ENCODE measurements at regions not wholly inside any gene's neighbourhood (a gene's known extent, or its start where the extent isn't known, plus 50 kb on each side); places are given as distances from the start of the nearest gene placed in this dataset.
"Not testable (repeated sequence)": the region's sequence is repeated elsewhere in the genome, so short reads cannot be mapped to it uniquely, and the experiment has no call there.

DNA sequence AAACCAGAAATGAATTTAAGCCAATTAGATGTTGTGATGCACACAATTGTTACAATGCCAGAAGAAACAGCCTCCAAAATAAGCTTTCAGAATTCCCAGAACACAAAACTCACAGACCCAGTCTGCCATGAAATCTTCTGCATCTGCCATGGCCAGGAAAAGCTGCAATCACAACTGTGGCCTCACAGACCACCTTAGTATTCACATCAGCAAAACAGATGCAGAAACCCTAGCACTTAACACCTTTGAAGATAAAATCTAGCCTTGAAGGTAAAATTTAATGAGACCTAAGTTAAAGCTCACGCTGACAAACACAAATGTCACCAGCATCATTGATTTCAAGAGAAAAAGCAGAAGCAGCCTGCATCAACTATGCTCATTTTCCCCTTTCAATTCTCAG is 566.8 kb upstream of the TMPRSS15 start:
- no peak for DNase-seq

GRCh38 chr21:18970941-18971340 is 567.4 kb upstream of the TMPRSS15 start:
- no peak for DNase-seq

- DNase-seq = no peak
These were observed 582.0 kb upstream of the TMPRSS15 start for GRCh38 chr21:18985584-18985983.

DNA sequence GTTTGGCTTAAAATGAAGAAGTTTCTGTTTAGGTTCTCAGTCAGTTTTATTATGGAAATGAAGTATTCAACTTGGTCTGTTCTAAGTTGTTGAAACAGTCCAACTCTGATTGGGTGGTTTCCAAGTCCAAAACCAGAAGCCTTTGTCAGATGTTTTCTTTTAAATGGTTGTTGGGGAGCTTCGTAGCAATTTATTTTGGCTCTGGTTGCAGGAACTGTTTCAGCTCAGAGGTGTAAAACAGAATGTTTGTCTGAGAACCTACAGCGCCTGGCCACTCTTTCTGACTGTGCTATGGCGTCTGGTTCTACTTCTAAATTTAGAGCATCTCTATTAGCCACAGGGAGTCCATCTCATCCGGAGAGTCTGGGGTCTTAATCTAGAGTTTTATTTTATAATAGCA is 582.6 kb upstream of the TMPRSS15 start:
- no peak for DNase-seq

- no peak for DNase-seq
These were observed 584.0 kb upstream of the TMPRSS15 start for GRCh38 chr21:18987520-18988026.

GRCh38 chr21:18989953-18990495 is 586.4 kb upstream of the TMPRSS15 start:
- no peak for DNase-seq

GRCh38 chr21:18991846-18992245 is 588.3 kb upstream of the TMPRSS15 start:
- DNase-seq = no peak

DNA sequence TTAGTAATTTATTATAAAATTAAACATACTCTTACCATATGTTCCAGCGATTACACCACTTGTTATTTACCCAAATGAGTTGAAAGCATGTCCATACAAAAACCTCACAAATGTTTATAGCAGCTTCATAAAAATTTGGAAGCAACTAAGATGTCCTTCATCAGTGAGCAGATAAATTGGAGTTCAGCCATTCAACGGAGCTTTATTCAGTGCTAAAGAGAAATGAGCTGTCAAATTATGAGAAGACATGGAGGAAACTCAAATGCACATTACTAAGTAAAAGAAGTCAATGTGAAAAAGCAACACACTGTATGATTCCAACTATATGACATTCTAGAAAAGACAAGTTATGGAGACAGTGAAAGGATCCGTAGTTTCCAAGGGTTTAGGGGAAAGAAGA is 606.7 kb upstream of the TMPRSS15 start:
- no peak for DNase-seq

- DNase-seq = no peak
These were observed 607.4 kb upstream of the TMPRSS15 start for GRCh38 chr21:19010996-19011395.

DNA sequence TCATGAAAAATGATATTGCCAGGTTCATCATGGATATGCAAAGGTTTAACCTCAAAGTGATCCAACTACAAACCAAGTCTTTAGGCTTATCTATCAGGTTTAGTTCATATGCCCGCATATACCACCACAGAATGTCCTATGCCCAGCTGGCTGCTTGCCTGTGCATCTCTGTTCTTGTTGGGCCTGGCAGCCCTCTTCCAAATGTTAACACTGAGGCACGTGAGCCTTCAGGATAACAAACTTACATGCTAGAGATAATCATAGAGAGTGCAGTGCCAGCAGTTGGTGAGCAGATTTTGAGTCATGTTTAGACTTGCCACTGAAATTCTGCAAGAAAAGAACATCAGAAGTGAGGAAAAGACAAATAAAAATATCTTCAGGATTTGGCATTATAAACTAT is 607.9 kb upstream of the TMPRSS15 start:
- DNase-seq = no peak

GRCh38 chr21:19013916-19014315 is 610.3 kb upstream of the TMPRSS15 start:
- no peak for DNase-seq

DNA sequence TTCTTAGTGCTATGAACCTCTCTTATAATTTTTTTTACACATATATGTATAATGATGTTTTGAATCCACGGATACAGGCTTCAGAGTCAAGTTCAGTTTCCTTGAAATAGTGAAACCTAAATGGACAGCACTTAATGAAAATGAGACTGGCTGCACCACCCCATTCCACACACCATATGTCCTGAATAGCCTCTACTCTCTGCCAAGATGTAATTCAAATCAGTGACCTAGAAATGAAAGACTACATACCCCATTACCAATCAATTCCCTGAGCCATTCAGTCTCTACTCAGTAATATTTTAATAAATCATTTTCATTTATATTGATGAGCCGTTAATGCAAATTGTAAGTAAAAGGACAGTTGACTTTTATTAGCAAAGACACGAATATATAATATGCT is 614.9 kb upstream of the TMPRSS15 start:
- DNase-seq = no peak

DNA sequence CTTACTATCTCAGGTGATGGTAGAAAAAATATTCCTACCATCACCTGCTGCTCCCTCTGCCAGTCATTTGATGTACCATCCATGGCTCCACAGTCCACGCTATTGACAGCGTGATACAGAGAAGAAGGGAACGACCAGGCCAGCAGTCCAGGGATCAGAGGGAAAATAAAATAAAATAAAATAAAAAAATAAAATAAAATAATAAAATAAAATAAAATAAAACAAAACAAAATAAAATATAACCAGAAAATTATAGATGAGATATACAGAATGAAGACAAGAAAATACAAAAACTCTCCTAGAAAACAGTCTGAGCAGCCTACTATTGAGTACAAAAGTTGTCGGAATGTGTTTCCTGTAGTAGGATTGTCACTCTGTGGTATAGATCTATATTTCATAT is 619.4 kb upstream of the TMPRSS15 start:
- DNase-seq = no peak

DNA sequence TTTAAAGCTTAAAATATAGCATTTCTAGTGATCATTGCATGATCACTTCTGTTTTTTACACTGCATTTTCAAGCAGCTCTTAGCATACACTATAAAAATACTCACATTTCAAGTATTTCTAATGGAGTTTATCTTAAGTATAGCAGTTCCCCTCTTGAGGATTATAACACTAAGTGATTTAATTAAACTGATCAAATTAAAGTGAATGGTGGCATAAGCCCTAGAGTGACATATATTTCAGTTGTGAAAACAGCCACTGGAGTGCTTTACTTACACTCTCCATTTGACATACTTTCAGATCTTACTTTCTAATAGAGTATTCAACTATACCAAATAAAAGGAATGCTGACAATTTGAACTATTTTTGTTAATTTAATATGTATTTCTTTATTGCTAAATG is 623.3 kb upstream of the TMPRSS15 start:
- no peak for DNase-seq

- DNase-seq = no peak
These were observed 626.2 kb upstream of the TMPRSS15 start for GRCh38 chr21:19029816-19030215.

DNA sequence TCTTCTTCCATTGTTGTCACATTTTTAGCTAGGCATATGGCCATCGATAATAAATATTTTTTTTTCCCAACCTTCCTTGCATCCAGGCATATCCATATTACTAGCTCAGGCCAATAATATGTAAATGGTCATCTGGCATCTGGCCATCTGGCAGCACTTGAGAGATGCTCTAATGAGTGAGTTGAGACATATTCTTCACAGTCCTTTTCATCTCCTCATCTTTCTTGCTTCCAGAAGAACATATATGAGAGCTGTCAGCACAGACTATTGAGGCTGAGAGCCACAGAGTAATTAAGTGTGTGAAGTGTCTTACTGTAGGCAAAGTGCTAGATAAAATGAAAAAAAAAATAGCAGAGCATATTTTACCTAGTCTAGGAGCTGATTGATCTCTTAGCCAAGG is 628.4 kb upstream of the TMPRSS15 start:
- DNase-seq = no peak

DNA sequence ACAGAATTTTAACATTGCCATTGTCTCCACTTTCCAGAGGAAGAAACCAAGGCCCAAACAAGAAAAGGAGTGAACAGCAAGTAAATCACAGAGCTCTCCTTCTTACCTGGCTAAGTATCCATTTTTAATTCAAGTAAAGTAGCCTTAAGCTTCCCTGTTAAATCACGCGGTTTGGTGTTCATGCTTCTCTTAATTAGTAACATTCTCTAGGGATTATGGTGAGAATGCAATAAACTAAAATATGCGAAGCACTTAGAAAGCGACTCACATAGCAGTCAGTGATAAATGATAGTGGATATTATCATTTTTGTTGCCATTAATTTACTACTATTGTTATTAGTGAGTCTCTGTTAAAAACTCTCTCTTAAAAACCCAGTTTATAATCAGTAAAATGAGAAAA is 630.5 kb upstream of the TMPRSS15 start:
- DNase-seq = no peak

GRCh38 chr21:19034560-19034959 is 631.0 kb upstream of the TMPRSS15 start:
- DNase-seq = no peak

DNA sequence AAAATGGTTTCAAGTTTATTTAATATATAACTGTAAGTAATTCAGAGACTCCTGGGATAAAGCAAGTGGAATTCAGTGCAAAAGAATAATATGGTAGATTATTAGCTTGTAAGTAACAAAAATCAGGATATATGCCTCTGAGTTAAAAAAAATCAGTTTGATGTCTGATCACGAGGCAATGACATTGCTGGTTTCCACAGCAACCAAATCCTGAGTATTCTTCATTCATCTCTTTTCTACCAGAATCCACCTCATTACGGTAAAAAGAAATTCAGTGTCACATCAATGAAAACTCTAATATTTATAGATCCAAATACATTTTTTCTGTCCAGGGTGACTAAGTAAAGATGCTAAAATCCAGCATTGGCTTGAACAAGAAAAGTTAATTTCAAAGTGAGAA is 642.3 kb upstream of the TMPRSS15 start:
- DNase-seq = no peak

DNA sequence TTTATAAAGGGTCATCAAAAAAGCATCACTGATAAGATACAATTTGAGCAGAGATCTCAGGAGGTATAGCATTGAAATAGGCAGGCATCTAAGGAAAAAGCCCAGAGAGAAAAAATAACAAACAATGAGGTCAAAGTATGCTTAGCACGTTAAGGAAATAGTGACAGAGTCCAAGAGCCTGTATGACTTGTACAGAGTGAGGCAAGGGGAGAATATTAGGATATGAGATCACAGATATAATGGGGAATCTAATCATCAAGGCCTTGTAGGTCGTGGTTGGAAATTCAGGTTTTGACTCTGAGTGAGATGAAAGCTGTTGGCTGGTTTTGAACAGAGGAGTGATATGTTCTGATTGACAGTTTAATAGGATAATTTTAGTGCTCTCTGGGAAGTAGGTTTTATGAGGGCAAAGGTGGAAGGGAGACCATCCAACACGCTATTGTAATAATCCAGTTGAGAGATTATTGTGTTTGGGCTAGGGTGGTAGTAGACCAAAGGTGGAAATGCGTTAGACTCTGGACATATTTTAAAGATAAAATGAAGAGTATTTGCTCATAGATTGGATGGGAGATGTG is 644.6 kb upstream of the TMPRSS15 start:
- no peak for DNase-seq

- no peak for DNase-seq
These were observed 646.0 kb upstream of the TMPRSS15 start for GRCh38 chr21:19049567-19049966.

GRCh38 chr21:19065164-19065563 is 661.6 kb upstream of the TMPRSS15 start:
- DNase-seq = no peak

- no peak for DNase-seq
These were observed 672.4 kb upstream of the TMPRSS15 start for GRCh38 chr21:19076031-19076430.

GRCh38 chr21:19109694-19110093 is 706.1 kb upstream of the TMPRSS15 start:
- DNase-seq = no peak

DNA sequence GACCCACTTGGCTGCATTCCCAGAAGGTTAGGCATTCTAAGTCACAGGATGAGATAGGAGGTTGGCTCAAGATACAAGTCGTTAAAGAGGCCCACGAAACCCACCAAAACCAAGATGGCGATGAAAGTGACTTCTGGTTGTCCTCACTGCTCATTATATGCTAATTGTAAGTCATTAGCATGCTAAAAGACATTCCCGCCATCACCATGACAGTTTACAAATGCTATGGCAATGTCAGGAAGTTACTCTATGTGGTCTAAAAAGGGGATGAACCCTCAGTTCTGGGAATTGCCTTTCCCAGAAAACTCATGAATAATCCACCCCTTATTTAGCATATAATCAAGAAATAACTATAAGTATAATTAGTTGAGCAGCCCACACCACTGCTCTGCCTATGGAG is 715.7 kb upstream of the TMPRSS15 start:
- not testable (repeated sequence) for DNase-seq

All from NCI-H187 (cell line).